NCI-H748 (cell line): ENCODE measurements at regions not wholly inside any gene's neighbourhood (a gene's known extent, or its start where the extent isn't known, plus 50 kb on each side); places are given as distances from the start of the nearest gene placed in this dataset.

Experiments used
- DNase-seq: peaks from one replicate; lab custom pipeline; 2025; ENCODE audit not compliant: unreplicated experiment; lab: John Stamatoyannopoulos, UW

DNA sequence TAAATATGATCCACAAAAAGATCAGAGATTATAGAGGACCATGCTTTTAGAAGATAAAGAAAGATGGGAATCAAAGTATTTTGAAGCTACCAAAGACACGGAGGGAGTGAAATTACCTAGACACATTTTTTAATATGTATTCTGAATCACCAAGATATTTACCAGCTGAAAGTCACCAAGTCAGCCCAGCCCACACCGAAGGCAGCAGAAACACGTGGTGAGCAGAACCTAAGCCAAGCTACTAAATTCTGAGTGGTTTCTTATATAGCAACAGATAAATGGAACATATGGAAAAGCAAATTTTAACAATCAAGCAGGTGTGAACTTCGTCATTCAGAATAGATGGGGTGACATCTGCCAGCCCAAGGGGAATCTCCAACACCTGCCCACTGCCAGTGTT, 134.7 kb upstream of the AKR1E2 start:
- peak; percentile 42 for DNase-seq

- no peak for DNase-seq
Measured at GRCh38 chr10:4688601-4689000, 137.4 kb upstream of the AKR1E2 start.

GRCh38 chr10:4688168-4688567, 137.8 kb upstream of the AKR1E2 start:
- DNase-seq = no peak

DNA sequence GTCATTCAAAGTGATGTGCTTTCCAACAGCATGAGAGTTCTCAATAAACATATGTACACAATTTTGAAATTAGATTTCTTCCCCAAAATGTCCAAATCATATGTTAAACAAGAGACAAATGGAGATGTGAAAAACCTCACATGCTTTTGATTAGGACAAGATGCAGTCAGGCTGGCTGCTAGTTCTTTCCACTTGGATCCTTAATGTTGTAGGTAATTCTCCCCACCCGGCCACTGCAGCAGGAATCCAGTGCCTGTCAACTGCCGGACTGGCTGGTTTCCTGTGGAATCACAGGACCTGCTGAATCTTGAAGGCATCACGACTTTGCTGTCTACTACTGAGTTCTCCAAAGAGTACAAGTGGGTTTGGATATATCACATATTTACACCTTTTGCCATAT, 138.6 kb upstream of the AKR1E2 start:
- no peak for DNase-seq

- no peak for DNase-seq
Measured at GRCh38 chr10:4686644-4686996, 139.4 kb upstream of the AKR1E2 start.

DNA sequence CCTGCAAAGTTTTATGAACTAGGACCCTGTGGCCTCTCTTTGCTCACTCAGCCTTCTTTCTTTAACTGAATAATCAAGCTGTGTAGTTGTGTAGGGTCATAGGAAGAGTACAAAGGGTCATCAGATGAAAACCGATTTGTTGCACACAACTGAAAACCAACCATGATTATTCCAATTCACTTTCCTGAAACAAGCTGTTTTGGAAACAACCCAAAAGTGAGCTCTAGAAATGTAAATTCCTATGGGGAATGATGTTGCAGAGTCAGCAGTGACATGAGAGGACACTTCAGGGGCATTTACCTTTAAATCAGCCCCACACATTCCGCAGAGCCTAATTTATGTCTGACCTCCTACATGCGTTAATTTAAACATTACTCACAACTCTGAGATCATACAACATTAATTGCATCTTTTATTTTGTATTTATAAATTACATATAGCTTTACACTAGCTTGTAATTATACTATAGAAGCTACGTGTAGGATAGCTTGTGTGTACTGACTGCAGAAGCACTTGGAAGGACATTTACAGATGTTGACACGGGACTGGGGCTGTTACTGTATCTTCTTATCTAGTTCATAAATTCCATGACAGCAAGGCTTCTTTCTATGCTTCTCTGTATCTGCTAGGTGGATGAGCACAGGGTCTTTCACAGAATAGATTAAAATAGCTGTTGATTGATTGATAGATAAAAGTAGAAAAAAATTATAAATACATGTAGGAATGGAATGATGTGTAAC, 139.9 kb upstream of the AKR1E2 start:
- no peak for DNase-seq

DNA sequence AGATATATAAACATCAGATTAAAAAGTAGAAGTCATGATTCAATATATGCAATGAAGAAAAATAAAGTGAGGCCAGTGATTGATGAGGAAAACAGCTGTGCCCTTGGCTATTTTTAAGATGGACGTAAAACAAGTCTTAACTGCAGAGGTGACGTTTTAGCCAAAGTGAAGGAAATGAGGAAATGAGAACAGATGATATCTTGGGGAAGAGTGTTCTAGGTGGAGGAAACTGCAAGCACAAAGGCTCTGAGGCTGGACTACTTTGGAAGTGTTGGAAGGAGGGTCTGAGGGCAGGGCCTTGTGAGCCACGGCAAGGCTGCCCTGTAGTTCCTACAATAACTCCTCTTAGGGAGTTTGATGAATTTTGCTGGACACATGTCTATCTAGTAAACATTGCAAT, 140.5 kb upstream of the AKR1E2 start:
- DNase-seq = no peak

DNA sequence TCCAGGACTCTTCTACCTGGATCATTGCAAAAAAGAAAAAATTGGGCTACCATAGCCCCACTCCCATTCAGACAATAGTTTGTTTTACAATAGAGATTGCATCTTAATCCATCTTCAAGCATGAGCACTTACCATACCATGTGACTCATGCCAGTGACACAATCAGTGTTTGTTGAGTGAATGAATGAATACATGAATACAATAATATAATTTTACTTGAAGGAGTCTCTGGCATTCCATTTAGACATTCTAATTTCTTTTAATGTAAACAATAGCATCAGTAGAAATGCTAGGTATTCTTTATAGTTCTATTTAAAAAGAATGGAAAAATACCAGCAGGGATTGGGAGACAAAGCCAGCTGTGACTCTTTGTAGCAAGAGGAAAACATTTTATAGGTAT, 141.6 kb upstream of the AKR1E2 start:
- no peak for DNase-seq

DNA sequence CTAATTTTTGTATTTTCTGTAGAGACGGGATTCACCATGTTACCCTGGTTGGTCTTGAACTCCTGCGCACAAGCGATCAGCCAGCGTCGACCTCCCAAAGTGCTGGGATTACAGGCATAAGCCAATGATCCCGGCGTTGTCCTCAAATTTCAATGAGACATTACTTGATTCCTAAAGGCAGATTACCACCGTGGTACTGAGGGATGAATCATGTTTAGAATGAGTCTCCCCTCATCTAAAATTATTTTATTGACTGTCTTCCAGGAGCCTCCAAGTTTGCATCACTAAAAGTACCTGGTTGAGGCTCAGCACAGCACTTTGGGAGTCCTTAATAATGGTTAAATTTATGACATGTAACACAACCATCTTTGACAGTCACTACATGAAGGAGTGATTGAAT, 142.2 kb upstream of the AKR1E2 start:
- DNase-seq = no peak

GRCh38 chr10:4683137-4683536, 142.9 kb upstream of the AKR1E2 start:
- no peak for DNase-seq

DNA sequence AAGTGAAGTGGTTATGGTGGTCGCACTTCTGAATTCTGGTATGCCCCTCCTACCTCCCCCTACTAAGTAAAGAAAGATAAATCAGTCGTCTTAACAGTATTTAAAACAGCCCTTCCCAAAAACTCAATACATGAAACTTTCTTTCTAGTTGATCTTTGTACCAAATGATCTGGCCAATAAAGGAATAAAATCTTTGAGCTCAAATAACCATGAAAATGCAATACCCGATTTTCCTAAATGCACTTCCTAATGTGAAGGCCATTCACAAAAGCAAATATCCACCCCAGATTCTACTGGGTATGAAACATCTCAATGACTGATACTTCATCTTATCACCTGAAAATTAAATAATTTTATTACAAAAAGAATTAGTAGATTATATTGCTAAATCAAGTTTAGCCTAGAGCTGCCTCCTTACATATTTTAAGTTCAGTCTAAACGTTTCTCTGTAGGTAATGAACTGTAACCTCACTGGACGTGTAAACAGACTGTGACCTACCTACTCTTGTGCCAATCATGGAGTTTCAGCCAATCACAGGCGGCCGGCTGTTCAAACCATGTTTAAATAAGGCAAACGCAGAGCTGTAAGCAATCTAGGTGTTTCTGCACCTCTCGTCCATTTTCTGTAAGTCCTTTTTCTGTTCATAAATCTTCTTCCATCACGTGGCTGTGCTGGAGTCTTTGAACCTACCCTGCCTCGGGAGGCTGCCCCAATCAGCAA, 146.9 kb upstream of the AKR1E2 start:
- no peak for DNase-seq

DNA sequence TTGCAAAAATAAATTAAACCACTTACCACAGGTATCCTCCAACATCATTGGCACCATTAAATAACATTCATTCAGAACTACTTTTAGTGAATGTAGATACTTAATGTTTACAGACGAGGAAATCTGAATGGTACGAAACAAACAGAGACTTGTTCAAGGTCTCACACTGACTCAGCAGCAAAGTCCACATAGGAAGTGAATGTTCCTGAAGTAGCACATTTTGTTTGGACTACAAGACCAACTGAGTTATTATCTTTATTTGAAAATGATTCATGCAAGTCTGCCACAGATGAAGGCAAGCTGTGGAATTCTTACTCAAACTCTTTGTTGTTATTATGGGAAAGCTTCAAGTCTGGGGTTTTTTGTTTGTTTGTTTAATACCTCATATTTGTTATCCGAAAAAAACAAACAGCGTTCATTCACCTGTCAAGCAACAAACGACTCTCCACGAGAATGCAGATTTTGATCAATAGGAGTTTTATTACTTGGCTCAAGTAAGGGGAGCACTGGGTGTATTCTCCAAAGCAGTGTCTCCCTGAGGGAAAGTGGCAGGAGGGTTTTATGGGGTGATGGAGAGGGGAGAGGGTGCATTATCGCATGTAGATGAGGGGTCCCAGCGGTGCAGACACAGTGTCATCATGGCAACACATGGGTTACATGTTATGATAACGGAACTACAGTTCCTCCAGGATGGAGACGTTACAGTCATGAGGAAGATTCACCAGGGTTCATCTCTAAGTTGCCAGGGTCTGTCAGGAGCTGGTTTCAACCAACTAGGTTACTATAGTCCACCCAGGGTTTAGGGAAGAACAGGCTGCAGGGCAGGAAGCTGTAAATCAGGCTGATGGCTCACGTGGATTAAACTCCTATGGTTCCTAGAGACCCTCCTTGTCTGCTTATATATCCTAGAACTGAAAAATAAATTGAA, 147.7 kb upstream of the AKR1E2 start:
- no peak for DNase-seq

- no peak for DNase-seq
Measured at GRCh38 chr10:4677296-4678021, 148.5 kb upstream of the AKR1E2 start.

DNA sequence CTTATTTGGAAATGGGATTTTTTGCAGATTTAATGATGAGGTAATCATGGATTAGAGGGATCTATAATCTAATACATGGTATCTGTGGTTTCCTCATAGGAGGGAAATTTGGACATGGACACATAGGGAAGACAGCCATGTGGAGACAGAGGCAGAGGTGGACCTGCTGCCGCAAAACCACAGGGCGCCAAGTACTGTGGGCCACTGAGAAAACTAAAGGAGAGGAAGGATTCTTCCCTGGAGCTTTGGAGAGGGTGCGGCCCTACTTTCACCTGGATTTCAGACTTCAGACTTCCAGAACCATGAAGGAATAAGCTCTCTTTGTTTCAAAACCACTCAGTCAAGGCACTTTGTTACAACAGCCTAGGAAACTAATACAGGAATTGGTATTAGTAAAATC, 149.4 kb upstream of the AKR1E2 start:
- no peak for DNase-seq

DNA sequence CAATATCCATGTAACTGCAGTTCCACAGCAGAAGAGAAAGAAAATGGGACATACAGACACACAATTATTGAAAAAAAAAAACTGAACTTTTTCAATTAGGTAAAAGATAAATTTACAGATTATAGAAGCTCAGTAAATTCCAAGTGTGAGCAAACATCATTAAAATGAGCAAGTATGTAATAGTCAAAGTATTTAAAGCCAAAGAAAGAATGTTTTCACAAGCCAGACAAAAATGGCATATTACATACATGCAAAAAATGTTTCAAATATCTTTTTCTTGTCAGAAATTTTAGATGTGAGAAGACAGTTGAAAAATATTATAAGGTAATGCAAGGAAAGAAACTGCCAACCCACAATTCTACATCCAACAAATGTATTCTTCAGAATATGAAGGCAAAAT, 150.2 kb upstream of the AKR1E2 start:
- no peak for DNase-seq

GRCh38 chr10:4673279-4674040, 152.5 kb upstream of the AKR1E2 start:
- no peak for DNase-seq

DNA sequence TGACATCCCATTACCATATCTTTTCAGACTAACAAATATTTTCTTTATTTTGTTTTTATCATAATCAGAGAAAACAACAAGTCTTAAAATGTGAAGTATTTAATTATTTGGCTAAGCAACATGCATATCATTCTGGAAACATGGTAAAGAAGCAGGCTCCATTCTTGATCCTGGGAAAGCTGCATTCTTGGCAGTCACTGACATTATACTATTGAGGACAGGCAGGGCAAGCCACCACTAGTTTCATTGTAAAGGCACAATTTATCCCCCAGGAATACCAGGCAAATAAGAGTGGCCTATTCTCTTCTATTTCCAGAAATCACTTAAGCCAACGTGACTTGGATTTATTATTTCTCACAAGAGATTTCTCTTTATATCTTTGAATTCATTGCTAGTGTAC, 153.8 kb upstream of the AKR1E2 start:
- no peak for DNase-seq

DNA sequence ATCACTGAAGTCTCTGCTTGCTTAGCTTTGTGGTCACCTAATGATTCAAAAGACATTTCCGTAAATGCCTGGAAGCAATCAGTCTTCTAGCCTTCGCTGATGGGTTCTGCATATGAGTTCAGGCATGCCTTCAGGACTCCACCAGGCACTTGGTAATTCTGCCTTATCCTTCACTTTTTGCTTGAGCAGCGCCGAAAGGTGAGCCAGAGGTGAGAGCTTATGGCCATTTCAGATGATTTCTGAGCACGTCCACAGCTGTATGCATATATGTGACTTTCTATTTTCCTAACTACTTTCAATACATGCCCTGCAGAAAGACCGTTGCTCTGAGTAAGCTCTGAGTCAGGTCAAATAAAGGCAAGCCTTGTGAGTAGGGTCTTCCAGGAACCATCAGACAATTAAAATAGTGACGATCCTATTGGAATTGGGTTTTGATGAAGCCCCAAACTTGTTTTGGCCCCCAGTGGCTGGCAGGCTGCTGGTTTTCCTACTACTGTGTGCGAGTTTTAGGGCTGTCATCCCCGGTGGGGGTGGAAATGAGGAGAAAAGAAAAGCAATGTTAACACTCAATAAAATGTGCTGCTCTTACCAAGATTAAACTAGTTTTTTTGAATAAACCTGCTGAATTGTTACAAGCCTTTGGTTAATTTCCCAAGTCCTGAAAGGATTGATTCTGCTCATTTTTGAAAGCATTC, 154.4 kb upstream of the AKR1E2 start:
- DNase-seq = no peak

- DNase-seq = no peak
Measured at GRCh38 chr10:4670737-4671136, 155.3 kb upstream of the AKR1E2 start.

DNA sequence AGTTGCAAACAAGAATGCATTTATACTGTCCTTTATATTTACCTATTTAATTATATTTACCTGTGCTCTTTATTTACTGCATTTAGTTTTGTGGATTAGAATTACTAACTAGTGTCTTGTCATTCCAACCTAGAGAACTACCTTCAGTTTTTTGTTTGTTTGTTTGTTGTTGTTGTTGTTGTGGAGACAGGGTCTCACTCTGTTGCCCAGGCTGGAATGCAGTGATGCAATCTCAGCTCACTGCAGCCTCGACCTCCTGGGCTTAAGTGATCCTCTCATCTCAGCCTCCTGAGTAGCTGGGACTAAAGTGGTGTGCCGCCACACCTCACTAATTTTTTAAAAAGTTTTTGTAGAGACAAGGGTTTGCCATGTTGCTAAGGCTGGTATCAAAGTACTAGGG, 156.4 kb upstream of the AKR1E2 start:
- no peak for DNase-seq
